ENCODE measurements at regions not wholly inside any gene's neighbourhood (a gene's known extent, or its start where the extent isn't known, plus 50 kb on each side); places are given as distances from the start of the nearest gene placed in this dataset.

DNA sequence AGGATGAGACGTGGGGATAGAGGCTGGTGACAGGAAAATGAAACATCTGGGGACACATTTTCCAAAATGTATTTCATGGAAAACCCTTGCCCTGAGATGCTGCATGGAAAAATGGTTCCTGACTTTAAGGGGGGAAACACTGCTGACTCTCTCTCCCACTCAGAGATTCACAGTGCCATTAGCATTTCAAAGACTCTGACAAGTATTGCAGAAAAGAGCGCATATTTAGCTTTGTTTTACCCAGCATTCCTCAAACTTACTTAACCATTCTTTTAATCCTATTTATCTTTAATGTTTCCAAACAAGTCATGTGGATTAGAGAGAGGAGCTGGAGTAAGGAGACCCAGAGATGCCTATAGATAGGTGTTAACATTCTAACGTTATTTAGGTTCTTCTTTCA is 141.8 kb upstream of the DYRK2 start:
- TF ChIP-seq CTCF (IDR thresholded peaks at IDR 0.05; ENCODE audit: poor library complexity, severe bottlenecking) (no peak), MXI1 (conservative IDR thresholded peaks at IDR 0.05; ENCODE audit: poor library complexity, severe bottlenecking) (no peak), POLR2AphosphoS5 (IDR thresholded peaks at IDR 0.05) (no peak), SMC3 (conservative IDR thresholded peaks at IDR 0.05; ENCODE audit: poor library complexity) (no peak)

Data from neural cell (in vitro differentiated cells).